DMS153 treated with DMSO at 0.1 percent for 48 hours (cell line): ENCODE measurements at regions not wholly inside any gene's neighbourhood (a gene's known extent, or its start where the extent isn't known, plus 50 kb on each side); places are given as distances from the start of the nearest gene placed in this dataset.
"Not testable (repeated sequence)": the region's sequence is repeated elsewhere in the genome, so short reads cannot be mapped to it uniquely, and the experiment has no call there.

ENCODE experiments used
- DNase-seq: peaks from one replicate; lab custom pipeline; 2025; ENCODE audit not compliant: unreplicated experiment; lab: John Stamatoyannopoulos, UW

- no peak for DNase-seq
Measured at GRCh38 chr17:70564006-70564620, 394.8 kb downstream of the KCNJ2 start.

DNA sequence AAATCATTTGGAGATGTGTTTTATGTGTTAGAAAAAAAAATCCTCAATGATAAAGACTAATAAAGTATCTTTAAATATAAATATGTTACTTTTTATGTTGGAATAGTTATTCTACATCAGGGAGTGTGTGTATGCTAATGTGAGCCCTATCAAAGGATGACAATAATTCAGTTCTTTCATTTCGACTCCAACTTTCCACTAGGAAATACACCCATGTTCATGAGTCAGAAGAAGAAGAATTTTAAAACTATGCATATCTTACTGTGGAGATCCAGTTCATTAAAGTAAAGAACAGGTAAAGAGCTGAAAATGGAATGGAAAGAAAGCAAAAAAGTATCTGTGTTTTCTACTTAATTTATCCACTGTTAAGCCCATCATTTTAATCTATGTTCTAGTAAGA, 399.8 kb downstream of the KCNJ2 start:
- DNase-seq: no peak

DNA sequence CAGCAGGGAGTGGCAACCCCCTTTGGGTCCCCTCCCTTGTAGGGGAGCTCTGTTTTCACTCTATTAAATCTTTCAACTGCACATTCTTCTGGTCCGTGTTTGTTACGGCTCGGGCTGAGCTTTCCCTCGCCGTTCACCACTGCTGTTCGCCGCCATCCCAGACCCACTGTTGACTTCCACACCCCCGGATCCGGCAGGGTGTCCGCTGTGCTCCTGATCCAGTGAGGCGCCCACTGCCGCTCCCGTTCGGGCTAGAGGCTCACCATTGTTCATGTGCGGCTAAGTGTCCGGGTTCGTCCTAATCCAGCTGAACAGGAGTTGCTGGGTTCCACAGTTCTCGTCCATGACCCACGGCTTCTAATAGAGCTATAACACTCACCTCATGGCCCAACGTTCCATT, 408.1 kb downstream of the KCNJ2 start:
- no peak for DNase-seq

GRCh38 chr17:70581459-70581858, 412.1 kb downstream of the KCNJ2 start:
- no peak for DNase-seq

DNA sequence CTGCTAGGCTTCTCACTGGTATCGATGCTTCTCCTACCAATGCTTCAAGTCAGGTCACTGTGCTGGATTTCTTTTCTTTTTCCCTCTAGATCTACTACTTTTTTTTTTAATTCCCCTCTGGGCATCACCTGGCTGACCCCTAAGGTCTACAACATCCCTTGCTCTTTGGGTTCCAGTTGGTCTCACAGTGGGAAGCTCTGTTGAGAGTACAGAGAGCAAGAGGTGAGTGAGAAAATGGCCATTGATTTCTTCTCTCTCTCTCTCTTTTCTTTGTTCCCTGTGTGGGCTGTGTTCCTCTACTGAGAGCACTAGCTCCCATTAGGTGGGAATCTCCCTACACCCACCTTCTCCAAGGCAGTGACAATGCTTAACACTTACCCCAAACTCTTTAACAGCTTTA, 413.4 kb downstream of the KCNJ2 start:
- no peak for DNase-seq

DNA sequence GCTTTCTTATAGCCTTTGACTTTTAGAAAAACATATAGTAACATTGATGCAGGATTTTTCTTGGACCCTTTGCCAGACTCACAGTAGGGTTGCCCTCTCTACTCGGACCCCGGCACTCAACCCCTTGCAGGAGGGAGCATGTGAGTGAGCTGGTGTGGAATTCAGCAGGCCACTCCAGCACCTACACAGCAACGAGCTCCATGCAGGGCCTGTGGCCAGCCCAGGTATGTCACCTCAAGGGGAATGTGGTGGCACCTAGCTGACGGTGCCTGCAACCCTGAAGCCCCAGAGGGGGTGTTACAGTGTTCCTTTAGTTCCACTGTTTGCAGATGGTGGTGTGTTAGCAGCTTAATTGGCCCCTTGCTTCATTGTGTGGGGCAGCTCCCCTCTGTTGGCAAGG, 414.9 kb downstream of the KCNJ2 start:
- DNase-seq: no peak

DNA sequence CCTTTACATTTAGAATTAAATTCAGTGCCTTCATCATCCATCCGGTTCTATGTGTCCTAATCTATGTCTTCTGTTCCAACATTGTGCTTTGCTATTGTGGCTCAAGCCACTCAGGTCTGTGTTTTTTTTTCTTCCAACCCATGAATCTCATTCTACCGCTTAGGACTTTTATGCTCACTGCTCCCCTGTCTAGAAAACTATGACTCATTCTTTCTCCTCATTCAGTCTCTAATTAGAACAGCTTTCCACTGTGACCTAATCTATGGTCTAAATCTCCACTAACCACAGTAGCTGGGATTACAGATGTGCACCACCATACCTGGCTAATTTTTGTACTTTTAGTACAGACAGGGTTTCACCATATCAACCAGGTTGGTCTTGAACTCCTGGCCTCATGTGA, 418.7 kb downstream of the KCNJ2 start:
- no peak for DNase-seq

GRCh38 chr17:70597774-70598173, 428.4 kb downstream of the KCNJ2 start:
- no peak for DNase-seq

DNA sequence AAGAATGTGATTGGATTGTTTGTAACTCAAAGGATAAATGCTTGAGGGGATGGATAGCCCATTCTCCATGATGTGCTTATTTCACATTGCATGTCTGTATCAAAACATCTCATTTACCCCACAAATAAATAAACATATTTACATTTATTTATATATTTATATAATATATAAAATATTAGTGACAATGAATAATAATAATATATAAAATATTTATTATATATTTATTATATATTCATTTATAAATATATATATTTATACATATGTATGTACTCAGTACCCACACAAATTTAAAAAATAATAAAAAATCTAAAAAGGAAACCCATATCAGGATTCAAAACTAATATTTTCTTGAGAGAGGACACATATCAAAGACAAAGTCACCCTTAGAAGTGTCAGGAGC, 429.9 kb downstream of the KCNJ2 start:
- no peak for DNase-seq

DNA sequence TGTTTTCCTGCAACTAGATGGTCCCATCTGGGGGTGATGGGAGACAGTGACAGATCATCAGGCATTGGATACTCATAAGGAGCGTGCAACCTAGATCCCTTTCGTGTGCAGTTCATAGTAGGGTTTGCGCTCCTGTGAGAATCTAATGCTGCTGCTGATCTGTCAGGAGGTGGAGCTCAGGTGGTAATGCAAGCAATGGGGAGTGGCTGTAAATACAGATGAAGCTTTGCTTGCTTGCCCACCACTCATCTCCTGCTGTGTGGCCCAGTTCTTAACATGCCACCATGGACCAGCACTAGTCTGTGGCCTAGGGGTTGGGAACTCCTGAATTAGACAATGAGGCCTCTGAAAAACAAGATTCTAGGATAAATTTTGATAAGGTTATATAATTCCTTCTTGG, 430.6 kb downstream of the KCNJ2 start:
- DNase-seq: not testable (repeated sequence)

- DNase-seq: no peak
Measured at GRCh38 chr17:70603226-70603625, 433.9 kb downstream of the KCNJ2 start.

DNA sequence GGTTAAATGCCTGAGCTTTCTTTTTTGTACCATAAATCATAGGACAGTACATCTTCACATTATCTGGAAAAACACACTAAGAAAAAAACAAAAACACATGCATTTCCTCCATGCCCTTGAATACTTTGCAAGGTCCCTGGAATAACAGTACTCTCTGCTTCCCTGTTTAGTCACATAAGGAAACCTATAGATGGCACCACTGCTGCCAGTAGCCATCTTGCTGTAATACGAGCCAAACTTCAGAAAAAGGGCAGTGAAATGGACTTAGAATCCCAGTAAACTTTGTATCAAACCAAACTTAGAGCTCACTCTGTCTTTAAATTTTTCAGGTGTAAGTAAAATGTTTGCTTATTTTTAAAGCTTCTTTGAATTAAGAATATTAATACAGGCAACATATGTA, 435.5 kb downstream of the KCNJ2 start:
- DNase-seq: no peak

- no peak for DNase-seq
Measured at GRCh38 chr17:70606086-70606485, 436.8 kb downstream of the KCNJ2 start.

DNA sequence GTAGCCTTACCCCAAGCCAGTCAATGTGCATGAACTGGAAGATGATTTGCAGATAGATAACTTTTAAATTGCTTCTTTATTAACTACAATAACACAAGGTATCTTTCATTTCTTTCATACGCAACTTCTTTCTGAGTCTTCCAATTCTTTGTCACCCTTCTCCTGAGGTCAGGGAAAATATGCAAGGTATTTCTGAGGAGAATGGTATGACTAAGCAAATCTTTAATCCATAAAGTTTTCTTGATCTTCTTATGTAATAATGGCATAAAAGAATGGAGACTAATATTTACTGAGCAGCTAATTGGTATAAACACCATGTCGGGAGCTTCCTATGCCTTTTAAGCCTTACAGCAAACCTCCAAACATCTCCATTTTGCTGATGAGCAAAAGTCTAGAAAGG, 438.9 kb downstream of the KCNJ2 start:
- DNase-seq: no peak

GRCh38 chr17:70608957-70609356, 439.6 kb downstream of the KCNJ2 start:
- no peak for DNase-seq

GRCh38 chr17:70609566-70609965, 440.2 kb downstream of the KCNJ2 start:
- no peak for DNase-seq

- DNase-seq: no peak
Measured at GRCh38 chr17:70610161-70610560, 440.8 kb downstream of the KCNJ2 start.

- DNase-seq: no peak
Measured at GRCh38 chr17:70613681-70614080, 444.3 kb downstream of the KCNJ2 start.

- DNase-seq: no peak
Measured at GRCh38 chr17:70615831-70616230, 446.5 kb downstream of the KCNJ2 start.

DNA sequence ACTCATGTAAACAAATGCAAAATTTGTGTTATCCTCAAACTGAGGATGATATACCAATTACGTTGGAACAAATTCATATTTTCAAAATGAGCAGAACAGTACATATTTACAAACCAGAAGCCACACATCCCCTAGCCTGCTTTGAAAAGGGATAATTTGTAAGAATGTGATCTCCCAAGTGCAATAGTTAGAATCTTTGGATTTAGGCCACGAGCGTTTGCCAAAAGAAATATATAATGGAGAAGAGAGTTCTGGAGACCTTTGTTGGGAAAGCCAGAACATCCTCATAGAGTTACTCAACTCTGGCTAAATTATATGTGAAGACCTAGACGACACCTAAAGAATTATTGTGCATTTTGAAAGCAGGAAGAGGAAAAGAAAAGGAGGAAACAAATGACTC, 449.3 kb downstream of the KCNJ2 start:
- no peak for DNase-seq

DNA sequence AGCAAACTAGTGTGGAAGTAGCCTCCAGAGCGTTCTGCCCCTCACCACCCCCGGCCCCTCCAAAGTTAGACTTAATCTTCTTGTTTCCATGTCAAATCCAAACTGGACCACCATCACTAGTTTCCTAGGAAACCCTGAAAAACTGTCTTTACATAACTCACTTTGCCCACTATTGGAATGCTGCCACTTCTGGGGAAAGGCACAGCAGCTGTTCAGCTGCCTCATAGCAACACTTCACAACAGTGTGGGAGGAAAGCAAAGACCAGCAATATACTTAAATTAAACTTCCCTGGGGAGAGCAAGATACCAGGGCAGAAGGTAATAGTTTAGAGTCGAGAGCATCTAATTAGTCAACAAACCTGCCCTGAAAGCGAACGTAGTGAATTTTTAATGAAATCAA, 452.2 kb downstream of the KCNJ2 start:
- no peak for DNase-seq

- peak; percentile 32 for DNase-seq
Measured at GRCh38 chr17:70622368-70623260, 453.3 kb downstream of the KCNJ2 start.

DNA sequence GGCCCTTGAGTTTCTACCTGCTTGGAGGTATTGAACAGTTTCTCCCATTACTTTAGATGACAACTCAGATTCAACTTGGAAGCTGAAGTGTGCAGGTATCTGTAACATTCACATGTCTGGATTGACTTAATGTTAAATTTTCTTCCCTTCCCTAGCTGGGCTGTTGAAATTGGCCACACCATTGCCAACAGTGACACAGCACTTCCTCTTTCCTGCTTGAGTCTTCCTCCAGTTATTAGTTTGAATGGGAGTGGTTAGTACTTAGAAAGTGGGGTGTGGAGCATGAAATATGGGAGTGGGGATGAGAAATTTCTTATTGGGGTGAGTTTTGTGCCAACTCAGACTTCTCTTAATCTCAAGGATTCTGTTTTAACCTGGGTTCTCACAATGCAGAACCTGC, 454.9 kb downstream of the KCNJ2 start:
- no peak for DNase-seq
